Esophagus muscularis mucosa (tissue), 4 donors: ENCODE measurements at regions not wholly inside any gene's neighbourhood (a gene's known extent, or its start where the extent isn't known, plus 50 kb on each side); places are given as distances from the start of the nearest gene placed in this dataset.
"Not testable (repeated sequence)": the region's sequence is repeated elsewhere in the genome, so short reads cannot be mapped to it uniquely, and the experiment has no call there.

Experiments
- DNase-seq: peaks from one replicate; pipeline ENCODE4 v3.0.0-alpha.2; 2017; ENCODE audit errors: extremely low spot score
- H3K27ac ChIP-seq, 4 donors: fragments of 200-600 bp; sonication (generic); replicated peaks in 1 of 4; 1 replicate in 3 of 4; 2 replicates in 1 of 4; pipeline ENCODE4 v1.5.1; 2016 to 2019; ENCODE audit warnings: mild to moderate bottlenecking in 1 of 4
- H3K27me3 ChIP-seq, 4 donors: fragments of 200-600 bp; sonication (generic); one replicate each; pipeline versions ENCODE4 v1.5.1 to v1.6.0; 2016 to 2019
- H3K36me3 ChIP-seq, 4 donors: fragments of 200-600 bp; sonication (generic); one replicate each; pipeline ENCODE4 v1.5.1; 2016 to 2019
- H3K4me1 ChIP-seq, 4 donors: fragments of 200-600 bp; sonication (generic); one replicate each; pipeline ENCODE4 v1.5.1; 2016 to 2019
- H3K4me3 ChIP-seq, 4 donors: fragments of 200-600 bp; sonication (generic); 1 replicate in 2 of 4; 2 replicates in 2 of 4; pipeline ENCODE4 v1.5.1; 2016 to 2019; ENCODE audit warnings: mild to moderate bottlenecking in 4 of 4, moderate library complexity in 1 of 4
- H3K9me3 ChIP-seq, 4 donors: fragments of 200-600 bp; sonication (generic); 1 replicate in 3 of 4; 2 replicates in 1 of 4; pipeline ENCODE4 v1.5.1; 2016 to 2019
- CTCF ChIP-seq, 3 experiments: fragments of 200-600 bp in 2 of 3; fragments of 450-650 bp in 1 of 3; sonication (generic) in 2 of 3; IDR thresholded peaks; one replicate each; pipeline ENCODE4 v1.5.1; 2017 to 2019; ENCODE audit warnings: antibody characterized with exemption in 3 of 3, mild to moderate bottlenecking in 2 of 3, moderate library complexity in 1 of 3
- EP300 ChIP-seq: sonication (generic); formaldehyde crosslinking; IDR thresholded peaks from one replicate; pipeline ENCODE4 v1.6.1; 2017; ENCODE audit warnings: antibody characterized with exemption
- POLR2A ChIP-seq: fragments of 450-650 bp; IDR thresholded peaks from one replicate; pipeline ENCODE4 v1.6.1; 2017; ENCODE audit warnings: antibody characterized with exemption, moderate library complexity, mild to moderate bottlenecking, low read depth
- POLR2AphosphoS5 ChIP-seq, 2 donors: sonication (generic); formaldehyde crosslinking; IDR thresholded peaks; one replicate each; pipeline ENCODE4 v1.6.1; 2017; ENCODE audit warnings: antibody characterized with exemption in 2 of 2
- WGBS: methylation state at CpG from one replicate; pipeline ENCODE4 v1.1.5; 2018; 5-methylcytosine and 5-hydroxymethylcytosine counted together
- intact Hi-C: fragments of 100-400 bp; cut with DNase I; formaldehyde crosslinking; loops from one replicate; pipeline ENCODE4 v1.15.1; 2023

GRCh38 chr4:110869114-110869513 is 246.2 kb upstream of the PITX2 start:
- WGBS, result 35% methylated on average over 2 of the region's 2 CpGs
- H3K27me3 ChIP-seq, result no peaks in the 10 kb centered on the region
- no peak overlapping the region for H3K4me3 ChIP-seq
- intact Hi-C loops, result no loop called here
- H3K4me1 ChIP-seq, result peaks cover 0 to 3% (median 0%) of the 10 kb centered on the region in 4 donors
- TF ChIP-seq POLR2AphosphoS5 (IDR thresholded peaks at IDR 0.05) (no peak), EP300 (no peak), POLR2A (no peak), CTCF (IDR thresholded peaks at IDR 0.05) (no peak)
- H3K27ac ChIP-seq, result no peak overlapping the region
- no peak for DNase-seq
- no peaks in the 10 kb centered on the region for H3K36me3 ChIP-seq
- H3K9me3 ChIP-seq, result no peaks in the 10 kb centered on the region

DNA sequence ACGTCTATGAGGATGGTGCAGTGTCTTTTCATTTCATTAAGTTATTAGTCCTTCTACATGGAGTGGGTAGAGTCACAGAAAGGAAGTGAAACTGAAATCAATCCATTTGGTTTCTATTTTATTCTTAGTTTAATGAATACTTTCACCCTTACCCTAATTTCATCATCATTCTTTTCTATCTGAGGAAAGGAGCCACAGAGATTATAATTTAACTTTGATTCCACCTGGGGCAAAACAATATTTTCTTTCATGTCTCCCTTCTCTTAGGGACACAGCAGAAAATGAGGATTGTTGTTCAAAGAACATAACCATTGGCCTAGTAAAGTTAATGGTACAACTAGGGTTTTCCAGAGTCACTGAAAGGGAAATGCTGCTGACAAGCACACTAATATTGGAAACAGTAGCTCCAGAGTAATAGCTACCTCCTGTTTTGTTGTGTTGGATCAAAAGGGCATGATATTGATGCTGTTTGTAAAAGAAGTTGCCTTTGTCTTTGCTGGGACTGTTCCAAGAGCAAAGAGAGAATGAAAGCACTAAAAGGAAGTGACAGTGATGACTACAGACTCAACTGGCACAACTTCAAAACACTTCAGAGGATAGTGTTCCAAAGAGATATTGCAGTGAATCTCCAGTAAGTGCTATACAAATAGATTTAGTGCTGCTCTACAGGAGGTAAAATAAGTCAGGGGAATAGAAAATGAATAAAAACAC is 247.1 kb upstream of the PITX2 start:
- H3K36me3 ChIP-seq, result no peaks in the 10 kb centered on the region
- intact Hi-C loops, result no loop called here
- DNase-seq, result no peak
- 79% methylated on average over 1 of the region's 1 CpG for WGBS
- no peak overlapping the region for H3K4me3 ChIP-seq
- TF ChIP-seq POLR2A (no peak), CTCF (IDR thresholded peaks at IDR 0.05) (no peak), POLR2AphosphoS5 (IDR thresholded peaks at IDR 0.05) (no peak), EP300 (no peak)
- H3K9me3 ChIP-seq, result no peaks in the 10 kb centered on the region
- no peaks in the 10 kb centered on the region for H3K27me3 ChIP-seq
- H3K4me1 ChIP-seq, result peaks cover 0 to 3% (median 0%) of the 10 kb centered on the region in 4 donors
- H3K27ac ChIP-seq, result no peak overlapping the region

DNA sequence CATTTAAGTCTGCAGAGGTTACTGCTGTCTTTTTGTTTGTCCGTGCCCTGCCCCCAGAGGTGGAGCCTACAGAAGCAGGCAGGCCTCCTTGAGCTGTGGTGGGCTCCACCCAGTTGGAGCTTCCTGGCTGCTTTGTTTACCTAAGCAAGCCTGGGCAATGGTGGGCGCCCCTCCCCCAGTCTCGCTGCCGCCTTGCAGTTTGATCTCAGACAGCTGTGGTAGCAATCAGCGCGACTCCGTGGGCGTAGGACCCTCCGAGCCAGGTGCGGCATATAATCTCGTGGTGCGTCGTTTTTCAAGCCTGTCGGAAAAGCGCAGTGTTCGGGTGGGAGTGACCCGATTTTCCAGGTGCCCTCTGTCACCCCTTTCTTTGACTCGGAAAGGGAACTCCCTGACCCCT is 253.3 kb upstream of the PITX2 start:
- DNase-seq, H3K27ac ChIP-seq, H3K4me3 ChIP-seq, H3K4me1 ChIP-seq, H3K36me3 ChIP-seq, intact Hi-C loops, H3K27me3 ChIP-seq, H3K9me3 ChIP-seq: not testable (repeated sequence)
- WGBS, result 81% methylated on average over 17 of the region's 18 CpGs

DNA sequence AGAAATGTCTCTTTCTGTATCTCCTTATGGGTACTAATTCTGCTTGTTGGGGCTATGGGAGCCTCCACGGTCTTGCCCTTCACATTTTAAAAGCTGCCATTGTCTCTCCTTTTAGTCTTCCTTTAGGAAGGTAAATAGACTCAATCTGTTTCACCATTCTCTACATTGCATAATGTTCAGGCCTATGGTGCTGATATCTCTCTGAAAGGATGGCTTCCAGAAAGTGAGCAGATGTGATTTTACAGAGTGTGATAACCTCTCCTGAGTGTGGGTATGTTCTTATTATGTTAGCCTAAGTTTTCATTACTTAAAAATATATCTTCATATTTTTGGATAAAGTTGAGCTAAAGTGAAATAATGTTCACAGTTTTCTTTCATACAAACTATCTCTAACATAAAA is 254.0 kb upstream of the PITX2 start:
- no peaks in the 10 kb centered on the region for H3K9me3 ChIP-seq
- no peak overlapping the region for H3K27ac ChIP-seq
- WGBS, result 100% methylated on average over 1 of the region's 1 CpG
- H3K27me3 ChIP-seq, result no peaks in the 10 kb centered on the region
- intact Hi-C loops, result no loop called here
- DNase-seq, result no peak
- no peak for TF ChIP-seq POLR2AphosphoS5 (IDR thresholded peaks at IDR 0.05)
- no peak for TF ChIP-seq EP300
- no peak for TF ChIP-seq CTCF (IDR thresholded peaks at IDR 0.05)
- no peak for TF ChIP-seq POLR2A
- no peak overlapping the region for H3K4me3 ChIP-seq
- no peaks in the 10 kb centered on the region for H3K36me3 ChIP-seq
- H3K4me1 ChIP-seq, result no peaks in the 10 kb centered on the region

- Histone ChIP-seq H3K36me3 (no peaks in the 10 kb centered on the region), H3K4me1 (no peaks in the 10 kb centered on the region), H3K4me3 (no peak overlapping the region), H3K27me3 (no peaks in the 10 kb centered on the region), H3K27ac (no peak overlapping the region), H3K9me3 (no peaks in the 10 kb centered on the region)
- TF ChIP-seq POLR2A (no peak), POLR2AphosphoS5 (IDR thresholded peaks at IDR 0.05) (no peak), CTCF (IDR thresholded peaks at IDR 0.05) (no peak), EP300 (no peak)
- 83% methylated on average over 2 of the region's 2 CpGs for WGBS
- intact Hi-C loops, result no loop called here
- no peak for DNase-seq
Measured at GRCh38 chr4:110877778-110878370, 255.0 kb upstream of the PITX2 start.
